GM13977 (cell line): ENCODE measurements at regions not wholly inside any gene's neighbourhood (a gene's known extent, or its start where the extent isn't known, plus 50 kb on each side); places are given as distances from the start of the nearest gene placed in this dataset.

Experiments used
- DNase-seq: peaks from one replicate; pipeline ENCODE4 v3.0.0; 2012; ENCODE audit warnings: low spot score
- CTCF ChIP-seq: IDR thresholded peaks from 2 replicates; pipeline ENCODE4 v1.5.1; 2012; ENCODE audit warnings: mild to moderate bottlenecking, control low read depth; ENCODE audit not compliant: insufficient read depth; ENCODE audit errors: extremely low read depth, missing control alignments
- in situ Hi-C: fragments of 300-500 bp; cut with MboI; formaldehyde crosslinking; loops from one replicate; pipeline ENCODE4 v1.12.0; 2022; ENCODE audit warnings: low sequenced_read_pairs, low pct_unique_long_range_greater_than_20kb, mixed read lengths, inconsistent platforms; ENCODE audit not compliant: unreplicated experiment

GRCh38 chr1:229812693-229813092 is 186.6 kb downstream of the URB2 start:
- in situ Hi-C loops, result no loop called here
- no peak for TF ChIP-seq CTCF
- no peak for DNase-seq

GRCh38 chr1:229815076-229815475 is 189.0 kb downstream of the URB2 start:
- in situ Hi-C loops, result no loop called here
- DNase-seq, result no peak
- no peak for TF ChIP-seq CTCF

- in situ Hi-C loops, result no loop called here
- no peak for DNase-seq
- TF ChIP-seq CTCF, result no peak
Observed at GRCh38 chr1:229815961-229816360, 189.9 kb downstream of the URB2 start.

- in situ Hi-C loops, result no loop called here
- no peak for TF ChIP-seq CTCF
- no peak for DNase-seq
Observed at GRCh38 chr1:229817936-229818335, 191.9 kb downstream of the URB2 start.

GRCh38 chr1:229819091-229819490 is 193.0 kb downstream of the URB2 start:
- in situ Hi-C loops, result no loop called here
- TF ChIP-seq CTCF, result no peak
- DNase-seq, result no peak

- in situ Hi-C loops, result no loop called here
- DNase-seq, result no peak
- no peak for TF ChIP-seq CTCF
Observed at GRCh38 chr1:229822026-229822425, 196.0 kb downstream of the URB2 start.

- DNase-seq, result no peak
- TF ChIP-seq CTCF, result no peak
- in situ Hi-C loops, result no loop called here
Observed at GRCh38 chr1:229825042-229825441, 199.0 kb downstream of the URB2 start.
